Activated T-helper 2 cell treated with anti-CD3 and anti-CD28 coated beads, Interferon-gamma antibody, Interleukin-2, Interleukin-4, amounts not matched to agents 10 μg/mL and 5 μg/mL and 100 μg/mL, durations not matched to agents 14 hours and 24 hours and 36 hours (primary cell): ENCODE measurements at regions not wholly inside any gene's neighbourhood (a gene's known extent, or its start where the extent isn't known, plus 50 kb on each side); places are given as distances from the start of the nearest gene placed in this dataset.

Experiments
- DNase-seq: peaks from one replicate; pipeline ENCODE4 v3.0.0; 2021; ENCODE audit warnings: low spot score
- H3K27ac Mint-ChIP-seq: one replicate; pipeline ENCODE4 v1.8.0; 2021; ENCODE audit warnings: mixed read lengths
- H3K27me3 Mint-ChIP-seq: one replicate; pipeline ENCODE4 v1.8.0; 2021; ENCODE audit warnings: low read depth, mixed read lengths
- H3K36me3 Mint-ChIP-seq: one replicate; pipeline ENCODE4 v1.8.0; 2021; ENCODE audit warnings: low read depth, mixed read lengths
- H3K4me1 Mint-ChIP-seq: one replicate; pipeline ENCODE4 v1.8.0; 2021; ENCODE audit warnings: low read depth, mixed read lengths
- H3K4me3 Mint-ChIP-seq: one replicate; pipeline ENCODE4 v1.8.0; 2021; ENCODE audit warnings: low read depth, mild to moderate bottlenecking, moderate library complexity, mixed read lengths
- H3K9me3 Mint-ChIP-seq: one replicate; pipeline ENCODE4 v1.8.0; 2021; ENCODE audit warnings: mixed read lengths
- intact Hi-C: fragments of 100-400 bp; cut with micrococcal nuclease; formaldehyde crosslinking; loops from one replicate; pipeline ENCODE4 v1.15.1; 2023

DNA sequence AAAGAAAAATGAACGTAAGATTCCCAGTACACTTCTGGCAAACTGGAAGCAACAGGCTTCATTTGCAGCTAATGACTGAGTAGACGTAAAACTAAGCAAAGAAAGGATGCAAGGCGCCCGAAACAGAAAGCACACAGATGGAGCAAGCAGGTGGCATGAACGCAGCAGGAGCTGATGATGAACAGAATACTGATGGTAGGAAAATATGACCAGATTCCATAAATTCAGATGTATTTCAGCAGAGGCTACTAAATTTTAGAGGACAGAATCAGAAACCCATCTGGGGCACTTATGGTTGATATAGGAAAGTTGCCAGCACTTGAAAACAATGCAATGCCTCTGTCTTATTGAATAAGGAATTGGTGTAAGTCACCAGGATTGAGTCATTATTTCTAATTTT lies 658.7 kb upstream of the LINC00305 start:
- intact Hi-C loops = no loop called here
- H3K27me3 Mint-ChIP-seq = no peaks in the 10 kb centered on the region
- DNase-seq = no peak
- H3K9me3 Mint-ChIP-seq = peaks cover 15% of the 10 kb centered on the region
- no peaks in the 10 kb centered on the region for H3K36me3 Mint-ChIP-seq
- no peak overlapping the region for H3K4me3 Mint-ChIP-seq
- H3K27ac Mint-ChIP-seq = no peak overlapping the region
- no peaks in the 10 kb centered on the region for H3K4me1 Mint-ChIP-seq

DNA sequence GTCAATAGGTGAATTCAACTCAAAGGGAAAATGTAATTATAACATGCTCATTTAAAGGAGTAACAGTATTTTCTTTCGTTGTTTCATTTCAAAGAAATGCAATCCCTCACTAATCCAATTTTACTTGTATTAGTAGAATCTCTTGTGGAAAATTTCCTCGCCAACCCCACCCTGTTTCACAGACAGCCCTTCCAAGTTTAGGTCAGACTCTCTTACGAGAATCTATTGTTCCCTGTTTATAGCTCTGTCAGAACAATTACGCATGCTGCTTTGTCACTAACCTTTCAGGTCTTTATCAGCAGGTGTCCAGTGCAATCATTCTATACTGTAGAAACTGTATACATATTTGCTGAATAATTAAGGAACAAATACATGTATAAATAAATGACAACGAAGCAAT lies 657.8 kb upstream of the LINC00305 start:
- Mint-ChIP-seq H3K36me3 (no peaks in the 10 kb centered on the region), H3K27me3 (no peaks in the 10 kb centered on the region), H3K9me3 (peaks cover 14% of the 10 kb centered on the region), H3K4me1 (no peaks in the 10 kb centered on the region), H3K27ac (no peak overlapping the region), H3K4me3 (no peak overlapping the region)
- no peak for DNase-seq
- intact Hi-C loops = no loop called here

DNA sequence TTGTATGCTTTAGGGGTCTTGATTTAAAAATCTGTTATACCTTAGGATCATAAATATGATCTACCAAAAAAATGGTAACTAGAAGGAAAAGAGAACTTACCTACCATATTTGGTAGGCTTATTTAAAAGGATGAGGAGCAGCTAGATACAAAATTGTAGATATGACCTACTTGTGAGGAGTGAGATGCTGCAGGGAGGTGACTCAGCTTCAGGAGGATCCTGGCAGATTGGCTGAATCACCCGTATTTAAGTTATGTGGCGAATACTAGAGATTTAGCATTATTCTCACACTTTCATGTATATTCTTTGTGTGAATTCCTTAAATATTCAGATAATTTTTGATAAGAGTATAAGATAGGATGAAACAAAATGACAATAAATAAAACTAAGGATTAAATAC lies 657.3 kb upstream of the LINC00305 start:
- DNase-seq = no peak
- H3K27me3 Mint-ChIP-seq = no peaks in the 10 kb centered on the region
- H3K27ac Mint-ChIP-seq = no peak overlapping the region
- H3K4me3 Mint-ChIP-seq = no peak overlapping the region
- no peaks in the 10 kb centered on the region for H3K4me1 Mint-ChIP-seq
- peaks cover 12% of the 10 kb centered on the region for H3K9me3 Mint-ChIP-seq
- intact Hi-C loops = no loop called here
- no peaks in the 10 kb centered on the region for H3K36me3 Mint-ChIP-seq

DNA sequence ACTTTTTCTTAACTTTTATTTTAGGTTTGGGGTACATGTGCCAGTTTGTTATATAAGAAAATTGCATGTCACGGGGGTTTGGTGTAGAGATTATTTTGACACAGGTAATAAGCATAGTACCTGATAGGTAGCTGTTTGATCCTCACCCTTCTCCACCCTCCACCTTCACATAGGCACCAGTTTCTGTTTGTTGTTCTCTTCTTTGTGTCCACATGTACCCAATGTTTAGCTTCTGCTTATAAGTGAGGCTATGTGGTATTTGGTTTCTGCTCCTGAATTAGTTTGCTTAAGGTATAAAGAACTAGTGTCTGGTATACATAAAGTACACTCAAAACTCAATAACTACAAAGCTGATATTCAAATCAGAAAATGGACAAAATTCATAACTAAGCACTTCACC lies 654.6 kb upstream of the LINC00305 start:
- intact Hi-C loops = no loop called here
- H3K4me1 Mint-ChIP-seq = no peaks in the 10 kb centered on the region
- peaks cover 16% of the 10 kb centered on the region for H3K9me3 Mint-ChIP-seq
- H3K27me3 Mint-ChIP-seq = no peaks in the 10 kb centered on the region
- no peaks in the 10 kb centered on the region for H3K36me3 Mint-ChIP-seq
- DNase-seq = no peak
- no peak overlapping the region for H3K27ac Mint-ChIP-seq
- no peak overlapping the region for H3K4me3 Mint-ChIP-seq

DNA sequence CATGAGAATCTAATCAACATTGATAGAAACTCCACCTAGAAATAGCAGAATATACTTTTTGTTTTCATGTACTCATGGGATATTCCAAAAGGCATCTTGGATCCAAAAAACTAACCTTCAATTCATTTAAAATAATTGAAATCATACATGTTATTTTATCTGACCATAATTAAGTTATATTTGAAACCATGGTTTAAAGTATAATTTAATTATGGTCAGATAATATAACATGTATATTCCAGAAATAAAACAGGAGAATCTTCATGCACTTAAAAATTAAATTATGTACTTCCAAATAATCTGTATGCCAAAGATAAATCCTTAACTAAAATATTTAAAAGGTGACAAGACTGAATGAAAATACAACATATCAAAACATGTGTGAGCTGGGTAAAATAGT lies 651.3 kb upstream of the LINC00305 start:
- Mint-ChIP-seq H3K36me3 (no peaks in the 10 kb centered on the region), H3K9me3 (peaks cover 35% of the 10 kb centered on the region), H3K27me3 (no peaks in the 10 kb centered on the region), H3K4me3 (no peak overlapping the region), H3K4me1 (no peaks in the 10 kb centered on the region), H3K27ac (no peak overlapping the region)
- no peak for DNase-seq
- intact Hi-C loops = no loop called here

DNA sequence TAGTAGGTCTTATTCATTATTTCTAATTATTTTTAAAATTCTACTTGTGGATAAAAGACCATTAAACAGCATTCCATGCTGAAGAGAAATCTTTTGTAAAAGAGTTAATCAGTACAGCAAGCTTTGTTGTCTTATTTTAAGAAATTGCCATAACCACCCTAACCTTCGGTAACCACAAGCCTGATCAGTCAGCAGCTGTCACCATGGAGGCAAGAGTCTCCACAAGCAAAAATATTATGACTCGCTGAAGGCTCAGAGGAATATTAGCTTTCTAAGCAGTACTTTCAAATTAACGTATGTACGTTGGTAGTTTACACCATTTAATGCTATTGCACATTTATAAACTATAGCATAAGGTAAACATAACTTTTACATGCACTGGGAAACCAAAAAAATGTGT lies 650.5 kb upstream of the LINC00305 start:
- H3K9me3 Mint-ChIP-seq = peaks cover 32% of the 10 kb centered on the region
- no peaks in the 10 kb centered on the region for H3K4me1 Mint-ChIP-seq
- H3K27me3 Mint-ChIP-seq = no peaks in the 10 kb centered on the region
- no peaks in the 10 kb centered on the region for H3K36me3 Mint-ChIP-seq
- H3K4me3 Mint-ChIP-seq = no peak overlapping the region
- H3K27ac Mint-ChIP-seq = no peak overlapping the region
- no peak for DNase-seq
- intact Hi-C loops = no loop called here

DNA sequence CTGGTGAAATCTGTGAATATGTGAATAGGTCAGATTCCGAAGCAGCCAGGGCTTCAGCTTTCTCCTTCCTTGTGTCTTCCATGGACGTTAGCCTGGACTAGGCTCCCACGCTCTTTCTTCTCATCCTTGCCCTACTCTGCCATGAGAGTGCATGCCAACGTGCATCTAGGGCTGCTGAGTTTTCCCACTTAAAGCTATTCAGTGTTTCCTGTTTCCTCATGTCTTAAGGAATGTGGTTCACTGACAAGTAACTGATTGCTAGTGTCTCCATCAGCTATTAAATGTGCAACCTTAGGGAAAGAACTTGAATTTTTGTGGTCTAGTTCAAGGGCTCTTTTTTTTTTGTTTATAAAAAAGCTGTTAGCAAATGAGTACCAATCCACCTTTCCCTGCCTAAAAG lies 642.3 kb upstream of the LINC00305 start:
- Mint-ChIP-seq H3K4me1 (no peaks in the 10 kb centered on the region), H3K36me3 (no peaks in the 10 kb centered on the region), H3K27ac (no peak overlapping the region), H3K27me3 (no peaks in the 10 kb centered on the region), H3K4me3 (no peak overlapping the region), H3K9me3 (peaks cover 15% of the 10 kb centered on the region)
- no peak for DNase-seq
- intact Hi-C loops = no loop called here

DNA sequence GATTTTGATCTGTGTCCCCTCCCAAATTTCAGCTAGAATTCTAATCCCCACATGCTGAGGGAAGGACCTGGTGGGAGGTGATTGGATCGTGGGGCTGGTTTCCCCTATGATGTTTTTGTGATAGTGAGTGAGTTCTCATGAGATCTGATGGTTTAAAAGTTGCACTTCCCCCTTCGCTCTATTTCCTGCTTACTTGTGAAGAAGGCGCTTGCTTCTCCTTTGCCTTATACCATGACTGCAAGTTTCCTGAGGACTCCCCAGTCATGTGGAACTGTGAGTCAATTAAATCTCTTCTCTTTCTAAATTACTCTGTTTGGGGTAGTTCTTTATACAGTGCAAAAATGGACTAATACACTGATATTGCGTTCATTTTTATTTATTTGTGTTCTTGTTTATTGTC lies 636.8 kb upstream of the LINC00305 start:
- Mint-ChIP-seq H3K9me3 (peaks cover 26% of the 10 kb centered on the region), H3K27ac (no peak overlapping the region), H3K4me1 (no peaks in the 10 kb centered on the region), H3K27me3 (no peaks in the 10 kb centered on the region), H3K4me3 (no peak overlapping the region), H3K36me3 (no peaks in the 10 kb centered on the region)
- intact Hi-C loops = no loop called here
- DNase-seq = no peak

DNA sequence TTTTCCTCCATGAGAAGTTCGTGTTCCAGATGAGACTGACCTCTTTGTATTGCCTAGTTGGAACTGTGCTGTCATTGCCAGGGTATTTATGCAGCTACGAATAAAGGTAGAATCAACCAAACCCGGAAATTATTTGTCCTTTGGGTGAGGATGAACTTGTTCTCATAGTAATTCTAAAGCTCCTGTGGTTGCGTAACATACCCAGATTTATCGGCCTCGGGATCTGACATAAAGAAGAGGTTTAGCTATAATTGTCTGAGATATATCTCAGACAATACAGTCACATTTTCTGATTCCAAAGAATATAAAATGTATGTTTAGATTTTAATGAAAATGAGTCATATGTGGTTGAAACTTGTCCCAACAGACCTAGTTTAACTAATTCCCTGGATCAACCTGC lies 628.7 kb upstream of the LINC00305 start:
- intact Hi-C loops = no loop called here
- Mint-ChIP-seq H3K4me1 (no peaks in the 10 kb centered on the region), H3K9me3 (peaks cover 24% of the 10 kb centered on the region), H3K4me3 (no peak overlapping the region), H3K36me3 (no peaks in the 10 kb centered on the region), H3K27me3 (no peaks in the 10 kb centered on the region), H3K27ac (no peak overlapping the region)
- DNase-seq = no peak

DNA sequence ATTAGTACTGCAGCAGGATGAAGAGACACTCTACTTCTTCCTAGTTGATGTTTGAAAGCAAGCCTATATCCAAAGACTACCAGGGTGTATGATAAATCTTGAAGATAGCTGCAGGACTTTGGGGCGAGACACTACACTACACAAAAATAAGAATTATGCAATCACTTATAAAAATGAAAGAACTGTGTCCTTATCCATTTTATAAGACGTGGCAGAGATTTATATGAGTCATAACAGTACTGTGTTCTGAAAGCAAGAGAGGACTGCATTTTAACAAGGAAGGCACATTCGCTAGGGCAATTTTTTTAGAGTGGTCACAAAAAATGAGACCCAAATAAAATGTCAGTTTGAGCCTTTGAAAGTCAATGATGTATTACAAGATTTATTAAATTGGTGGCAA lies 617.0 kb upstream of the LINC00305 start:
- no peaks in the 10 kb centered on the region for H3K36me3 Mint-ChIP-seq
- H3K27ac Mint-ChIP-seq = no peak overlapping the region
- H3K4me3 Mint-ChIP-seq = no peak overlapping the region
- intact Hi-C loops = no loop called here
- H3K9me3 Mint-ChIP-seq = peaks cover 35% of the 10 kb centered on the region
- DNase-seq = no peak
- H3K4me1 Mint-ChIP-seq = no peaks in the 10 kb centered on the region
- H3K27me3 Mint-ChIP-seq = no peaks in the 10 kb centered on the region

DNA sequence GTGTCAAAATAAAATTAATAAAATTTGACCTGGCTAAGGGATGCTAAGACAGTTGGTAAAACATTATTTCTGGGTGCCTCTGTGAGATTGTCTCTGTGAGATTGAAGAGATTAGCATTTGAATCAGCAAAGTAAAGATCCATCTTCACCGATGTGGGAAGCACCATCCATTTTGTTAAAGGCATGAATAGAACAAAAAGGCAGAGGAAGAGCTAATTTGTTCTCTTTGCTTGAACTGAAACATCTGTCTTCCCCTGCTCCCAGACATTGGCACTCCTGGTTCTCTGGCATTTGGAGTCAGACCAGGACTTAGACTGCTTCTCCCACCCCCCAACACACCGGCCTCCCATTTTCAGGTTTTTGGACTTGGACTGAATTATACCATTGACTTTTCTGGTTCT lies 603.8 kb upstream of the LINC00305 start:
- no peak overlapping the region for H3K27ac Mint-ChIP-seq
- H3K4me3 Mint-ChIP-seq = no peak overlapping the region
- H3K9me3 Mint-ChIP-seq = peaks cover 27% of the 10 kb centered on the region
- no peaks in the 10 kb centered on the region for H3K27me3 Mint-ChIP-seq
- no peaks in the 10 kb centered on the region for H3K36me3 Mint-ChIP-seq
- intact Hi-C loops = no loop called here
- H3K4me1 Mint-ChIP-seq = no peaks in the 10 kb centered on the region
- DNase-seq = no peak

DNA sequence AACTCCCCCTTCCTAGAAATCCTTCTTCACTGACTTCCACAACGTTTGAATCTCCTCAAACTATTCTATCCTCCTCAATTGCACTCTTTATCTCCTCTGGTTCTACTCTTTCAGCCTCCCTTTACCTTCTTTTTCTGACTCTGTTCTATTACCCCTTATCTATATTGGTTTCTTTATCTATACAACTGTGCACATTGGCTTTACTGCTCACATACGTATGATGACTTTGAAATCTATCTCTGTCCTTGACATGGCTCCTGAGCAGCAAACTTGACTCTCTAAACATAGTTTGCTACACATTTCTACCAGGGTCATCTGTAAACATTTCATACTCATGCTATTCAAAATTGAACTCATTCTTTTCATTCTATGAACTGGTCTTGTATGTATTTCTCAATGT lies 601.0 kb upstream of the LINC00305 start:
- Mint-ChIP-seq H3K27ac (no peak overlapping the region), H3K27me3 (no peaks in the 10 kb centered on the region)
- intact Hi-C loops = no loop called here

DNA sequence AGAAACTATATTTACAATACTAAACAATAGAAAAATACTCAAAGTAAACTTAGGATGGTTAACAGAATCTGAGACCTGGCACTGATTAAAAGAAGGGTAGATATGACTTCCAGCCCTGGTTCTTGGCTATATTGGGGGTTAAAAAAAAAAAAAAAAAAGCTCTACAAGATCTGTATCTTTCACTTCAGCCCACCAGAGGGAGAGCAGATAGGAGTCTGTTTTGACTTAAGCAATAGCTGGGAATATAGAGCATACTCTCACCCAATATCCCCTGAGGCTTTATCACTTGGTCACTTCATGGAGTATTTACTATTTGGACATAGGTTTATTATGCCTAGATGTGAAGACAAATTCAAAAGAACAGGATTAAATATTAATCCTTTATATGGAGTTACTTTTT lies 598.9 kb upstream of the LINC00305 start:
- Mint-ChIP-seq H3K9me3 (peaks cover 23% of the 10 kb centered on the region), H3K27me3 (no peaks in the 10 kb centered on the region), H3K36me3 (no peaks in the 10 kb centered on the region), H3K4me3 (no peak overlapping the region), H3K4me1 (no peaks in the 10 kb centered on the region), H3K27ac (no peak overlapping the region)
- intact Hi-C loops = no loop called here
- DNase-seq = no peak

More for the DNA sequence above, 601.0 kb upstream of the LINC00305 start:
- Mint-ChIP-seq H3K4me1 (no peaks in the 10 kb centered on the region), H3K9me3 (peaks cover 23% of the 10 kb centered on the region), H3K36me3 (no peaks in the 10 kb centered on the region), H3K4me3 (no peak overlapping the region)
- no peak for DNase-seq

DNA sequence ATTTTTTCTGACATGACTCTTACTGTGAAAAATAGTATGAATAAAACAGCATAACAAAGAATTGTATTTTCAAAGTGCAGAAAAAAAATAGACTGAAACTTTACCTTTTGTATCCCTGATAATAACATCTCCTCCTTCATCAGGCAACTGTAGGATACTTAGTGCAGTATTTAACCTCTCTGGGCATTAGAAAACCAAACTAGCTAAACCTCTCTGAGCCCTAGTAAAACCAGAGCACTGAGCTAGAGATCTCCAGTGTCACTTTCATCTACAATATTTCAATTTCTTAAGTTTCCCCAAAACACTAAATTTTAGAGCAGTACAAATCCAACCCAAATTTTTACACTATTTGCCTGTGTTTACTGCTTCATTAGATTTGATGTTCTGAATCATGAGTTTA lies 594.0 kb upstream of the LINC00305 start:
- DNase-seq = no peak
- no peaks in the 10 kb centered on the region for H3K4me1 Mint-ChIP-seq
- H3K9me3 Mint-ChIP-seq = peaks cover 11% of the 10 kb centered on the region
- intact Hi-C loops = no loop called here
- H3K27me3 Mint-ChIP-seq = no peaks in the 10 kb centered on the region
- H3K36me3 Mint-ChIP-seq = no peaks in the 10 kb centered on the region
- H3K27ac Mint-ChIP-seq = no peak overlapping the region
- H3K4me3 Mint-ChIP-seq = no peak overlapping the region
